ENCODE measurements at regions not wholly inside any gene's neighbourhood (a gene's known extent, or its start where the extent isn't known, plus 50 kb on each side); places are given as distances from the start of the nearest gene placed in this dataset.

GRCh38 chr11:96778272-96778671, 388.5 kb downstream of the JRKL start:
- TF ChIP-seq, protein P1, sequence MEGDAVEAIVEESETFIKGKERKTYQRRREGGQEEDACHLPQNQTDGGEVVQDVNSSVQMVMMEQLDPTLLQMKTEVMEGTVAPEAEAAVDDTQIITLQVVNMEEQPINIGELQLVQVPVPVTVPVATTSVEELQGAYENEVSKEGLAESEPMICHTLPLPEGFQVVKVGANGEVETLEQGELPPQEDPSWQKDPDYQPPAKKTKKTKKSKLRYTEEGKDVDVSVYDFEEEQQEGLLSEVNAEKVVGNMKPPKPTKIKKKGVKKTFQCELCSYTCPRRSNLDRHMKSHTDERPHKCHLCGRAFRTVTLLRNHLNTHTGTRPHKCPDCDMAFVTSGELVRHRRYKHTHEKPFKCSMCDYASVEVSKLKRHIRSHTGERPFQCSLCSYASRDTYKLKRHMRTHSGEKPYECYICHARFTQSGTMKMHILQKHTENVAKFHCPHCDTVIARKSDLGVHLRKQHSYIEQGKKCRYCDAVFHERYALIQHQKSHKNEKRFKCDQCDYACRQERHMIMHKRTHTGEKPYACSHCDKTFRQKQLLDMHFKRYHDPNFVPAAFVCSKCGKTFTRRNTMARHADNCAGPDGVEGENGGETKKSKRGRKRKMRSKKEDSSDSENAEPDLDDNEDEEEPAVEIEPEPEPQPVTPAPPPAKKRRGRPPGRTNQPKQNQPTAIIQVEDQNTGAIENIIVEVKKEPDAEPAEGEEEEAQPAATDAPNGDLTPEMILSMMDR (IDR thresholded peaks at IDR 0.05) = no peak
- no peak for TF ChIP-seq EZH2 (IDR thresholded peaks at IDR 0.05; ENCODE audit: borderline replicate concordance, insufficient read depth, low read depth, low read length, poor library complexity, severe bottlenecking)
